NCI-H748 (cell line): ENCODE measurements at regions not wholly inside any gene's neighbourhood (a gene's known extent, or its start where the extent isn't known, plus 50 kb on each side); places are given as distances from the start of the nearest gene placed in this dataset.

ENCODE experiments used
- DNase-seq: peaks from one replicate; lab custom pipeline; 2025; ENCODE audit not compliant: unreplicated experiment; lab: John Stamatoyannopoulos, UW

DNA sequence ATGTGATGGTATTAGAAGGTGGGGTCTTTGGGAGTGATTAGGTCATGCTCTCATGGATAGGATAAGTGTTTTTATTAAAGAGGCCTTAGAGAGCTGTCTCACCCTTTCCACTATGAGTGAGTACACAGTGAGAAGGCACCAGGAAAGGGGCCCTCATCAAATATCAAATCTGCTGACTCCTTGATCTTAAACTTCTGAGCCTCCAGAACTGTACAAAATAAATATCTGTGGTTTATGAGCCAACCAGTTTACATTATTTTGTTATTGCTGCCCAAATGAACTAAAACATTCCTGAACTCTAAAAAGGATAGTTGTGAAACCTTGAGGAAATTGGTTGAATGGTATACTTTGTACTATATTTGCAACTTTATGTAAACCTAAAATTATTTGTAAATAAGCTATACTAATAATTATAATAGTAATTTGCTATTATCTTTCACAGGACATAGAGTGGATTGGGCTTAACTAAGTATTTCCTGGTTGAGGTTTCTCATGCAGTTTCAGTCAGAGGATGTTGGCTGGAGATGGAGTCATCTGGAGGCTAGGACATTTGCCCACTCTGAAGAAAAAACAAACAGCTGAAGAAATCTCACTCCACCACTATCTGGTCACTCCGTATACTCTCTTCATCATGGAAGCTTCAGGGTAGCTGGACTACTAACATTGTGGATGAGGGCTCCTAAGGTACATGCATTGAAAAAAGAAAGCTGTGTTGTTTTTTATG lies 1068.6 kb upstream of the CADM2 start:
- DNase-seq = no peak

DNA sequence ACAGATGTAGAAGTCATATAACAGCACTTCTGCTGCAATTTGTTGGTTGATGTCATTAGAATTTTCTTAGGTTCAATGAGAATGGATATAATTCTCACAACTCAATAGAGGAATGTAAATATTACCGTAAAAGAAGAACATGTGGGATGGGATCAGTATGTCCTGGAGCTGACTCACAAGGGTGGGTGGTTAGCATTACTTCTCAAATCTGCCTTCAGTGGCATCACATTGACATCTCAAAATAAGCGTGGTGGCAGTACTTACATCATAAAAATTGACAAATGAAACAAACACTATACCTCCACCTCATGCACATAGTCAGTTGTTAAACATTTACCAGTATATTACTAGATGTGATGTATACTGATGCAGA lies 1068.0 kb upstream of the CADM2 start:
- no peak for DNase-seq

DNA sequence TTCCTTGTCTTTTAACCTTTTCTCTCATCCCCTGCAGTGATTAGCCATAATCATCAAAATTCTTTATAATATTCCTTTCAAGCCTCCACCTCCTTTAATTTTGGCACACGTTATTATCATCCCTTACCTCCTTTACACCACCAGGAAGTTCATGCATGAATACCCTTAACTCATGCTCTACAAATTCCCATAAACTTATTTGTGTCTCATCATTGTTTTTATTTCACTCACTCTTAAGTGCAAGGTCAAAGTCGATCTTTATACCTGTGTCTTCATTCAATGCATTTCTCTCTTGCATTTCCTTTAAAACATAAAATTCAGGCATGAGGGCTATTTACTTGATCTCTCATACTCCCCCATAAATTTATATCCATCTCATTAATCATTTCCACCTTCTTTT lies 1064.6 kb upstream of the CADM2 start:
- no peak for DNase-seq

DNA sequence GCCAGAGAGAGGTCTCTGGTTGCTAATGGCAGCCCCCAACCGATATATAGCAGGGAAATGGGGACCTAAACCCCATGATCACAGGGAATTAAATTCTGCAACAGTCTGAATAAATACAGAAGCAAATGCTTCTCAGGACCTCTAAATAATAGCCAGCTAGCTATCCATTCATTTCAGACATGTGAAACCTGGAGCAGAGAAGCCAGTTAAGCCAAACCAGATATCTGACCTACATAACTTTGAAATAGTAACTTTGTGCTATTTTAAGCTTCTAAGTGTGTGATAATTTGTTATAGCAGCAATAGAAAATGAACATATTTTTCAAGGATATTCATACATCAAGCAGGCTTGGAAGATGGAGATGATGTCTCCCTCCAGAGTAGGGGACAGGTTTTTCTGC lies 1062.9 kb upstream of the CADM2 start:
- DNase-seq = no peak

DNA sequence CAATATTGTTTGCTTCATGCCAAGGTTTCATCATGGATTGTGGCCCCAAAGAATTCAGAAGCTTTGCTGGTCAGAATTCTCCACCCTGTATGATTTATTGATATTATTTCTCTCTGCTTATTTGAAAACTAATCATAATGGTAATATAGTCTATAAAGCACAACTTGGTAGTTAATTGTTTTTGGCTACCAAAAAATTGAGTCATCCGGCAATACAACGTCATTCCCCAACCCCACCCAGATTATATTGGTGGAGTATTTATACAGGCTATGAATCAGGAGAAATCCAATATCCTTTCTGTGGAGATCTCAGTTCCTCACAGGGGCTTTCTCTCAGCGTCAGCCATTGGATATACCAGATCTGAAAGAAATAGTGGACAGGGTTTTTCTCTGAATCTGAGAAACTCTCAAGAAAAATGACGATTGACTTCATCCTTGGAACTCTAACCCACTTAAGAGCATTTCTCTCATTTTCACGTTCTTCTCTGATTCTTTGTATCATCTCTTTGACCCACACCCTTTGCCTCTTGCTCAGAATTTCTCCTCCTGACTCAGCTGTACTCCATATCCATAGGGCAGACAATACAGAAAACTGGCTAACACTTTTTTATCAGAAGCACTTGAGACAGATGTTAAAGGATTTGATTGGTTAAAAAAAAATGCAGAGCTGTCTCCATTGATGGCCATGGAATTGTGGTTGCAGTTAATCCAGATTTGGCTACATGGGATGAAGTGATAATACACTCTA lies 1055.8 kb upstream of the CADM2 start:
- DNase-seq = no peak

DNA sequence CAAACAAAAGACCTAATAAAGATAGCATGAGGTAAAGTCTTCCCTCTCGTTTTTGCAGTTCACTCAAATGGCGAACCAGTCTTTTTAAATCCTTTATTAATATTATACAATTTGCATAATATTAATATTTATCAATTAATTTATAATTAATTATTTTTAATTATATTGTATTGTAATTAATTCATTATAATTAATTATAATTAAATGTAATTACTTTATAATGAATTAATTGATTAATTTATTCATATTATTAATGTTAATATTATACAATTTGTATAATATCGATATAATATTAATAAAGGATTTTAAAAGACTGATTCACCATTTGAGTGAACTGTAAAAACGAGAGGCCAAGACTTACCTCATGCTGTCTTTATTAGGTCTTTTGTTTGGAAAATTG lies 1045.4 kb upstream of the CADM2 start:
- no peak for DNase-seq

DNA sequence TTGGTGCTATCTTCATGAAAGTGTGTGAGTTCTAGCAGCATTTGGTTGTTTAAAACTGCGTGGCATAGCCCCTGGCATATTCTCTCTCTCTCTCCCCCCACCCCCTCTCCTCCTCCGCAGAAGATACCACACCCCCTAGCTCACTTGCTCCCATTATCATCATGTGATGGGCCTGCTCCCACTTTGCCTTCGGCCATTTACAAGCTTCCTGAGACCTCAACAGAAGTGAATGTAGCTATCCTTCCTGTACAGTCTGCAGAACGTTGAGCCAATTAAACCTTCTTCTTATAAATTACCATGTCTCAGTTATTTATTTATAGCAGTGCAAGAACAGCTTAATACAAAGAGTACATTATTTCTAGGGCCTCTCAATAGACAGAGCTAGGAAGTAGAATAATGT lies 1032.5 kb upstream of the CADM2 start:
- DNase-seq = no peak

DNA sequence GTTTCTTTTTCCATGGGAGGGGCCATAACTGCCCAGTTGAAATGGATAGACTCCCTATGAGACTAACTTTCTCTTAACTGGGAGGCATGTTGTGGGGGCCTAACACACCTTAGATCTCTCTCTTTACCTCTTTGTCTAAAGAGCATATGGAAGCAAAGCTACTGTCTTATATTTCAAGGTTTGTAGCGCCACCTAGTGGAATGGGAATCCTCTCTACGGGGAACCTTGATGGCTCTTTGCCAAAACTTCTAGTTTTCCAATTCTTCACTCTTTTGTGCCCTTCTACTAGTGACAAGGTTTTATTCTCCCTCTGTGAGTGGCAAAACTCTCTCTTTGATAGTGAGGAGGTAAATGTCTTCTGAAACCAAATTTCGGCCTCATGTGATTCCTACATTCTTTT lies 1030.4 kb upstream of the CADM2 start:
- DNase-seq = no peak

DNA sequence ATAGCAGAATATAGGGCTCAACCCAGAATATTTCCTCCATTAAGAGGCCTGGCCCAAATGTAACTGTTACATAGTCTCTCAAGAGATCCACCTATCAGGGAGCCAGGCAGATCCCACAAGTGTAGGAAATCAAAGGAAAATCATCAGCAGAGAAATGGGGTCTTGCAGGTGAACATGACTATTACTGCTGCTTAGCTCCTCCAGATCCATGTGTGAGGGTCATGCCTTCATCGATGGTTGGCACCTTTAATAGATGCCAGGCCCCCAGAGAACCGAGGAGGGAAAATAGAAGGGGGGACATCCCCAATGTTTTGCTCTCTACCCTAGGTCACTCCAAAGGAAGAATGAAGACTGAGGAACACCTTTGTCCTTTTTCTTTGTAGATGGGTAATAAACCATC lies 1029.9 kb upstream of the CADM2 start:
- DNase-seq = peak; percentile 6

DNA sequence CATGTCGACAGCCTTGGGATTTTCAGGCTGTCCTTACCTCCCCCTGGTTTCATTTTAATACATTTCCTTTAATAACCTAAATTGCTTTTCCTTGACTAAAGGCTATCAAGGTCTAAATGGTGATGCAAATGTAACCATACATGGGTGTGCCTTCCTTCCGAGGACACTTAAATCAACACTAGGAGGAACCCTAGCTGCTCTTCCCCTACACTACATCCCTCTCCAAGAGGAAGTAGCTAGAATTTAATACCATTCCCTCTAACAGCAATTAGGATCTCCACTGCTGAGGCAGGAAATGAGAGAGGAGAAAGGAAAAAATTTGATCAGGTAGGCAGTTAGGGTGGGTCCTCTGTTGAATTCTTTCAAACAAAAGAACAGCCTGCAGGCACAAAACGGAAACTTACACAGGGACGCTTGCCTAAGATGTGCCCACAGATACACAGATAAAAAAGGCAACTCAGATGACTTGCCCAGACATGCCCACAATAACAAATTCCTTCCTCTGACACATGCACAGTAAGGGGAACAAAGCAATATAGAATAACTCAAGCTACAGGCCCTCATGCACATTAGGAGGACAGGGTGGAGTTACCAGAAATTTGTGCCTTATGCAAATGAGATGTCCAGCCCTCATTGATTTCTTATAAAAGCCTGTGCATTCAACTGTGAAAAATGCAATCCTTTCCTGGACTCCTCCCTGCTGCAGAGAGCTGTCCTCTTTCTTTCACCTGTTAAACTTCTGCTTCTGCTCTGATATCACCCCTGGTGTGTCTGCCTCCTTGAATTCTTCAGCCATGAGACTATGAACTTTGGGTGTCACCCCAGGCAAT lies 1024.4 kb upstream of the CADM2 start:
- peak; percentile 82 for DNase-seq

DNA sequence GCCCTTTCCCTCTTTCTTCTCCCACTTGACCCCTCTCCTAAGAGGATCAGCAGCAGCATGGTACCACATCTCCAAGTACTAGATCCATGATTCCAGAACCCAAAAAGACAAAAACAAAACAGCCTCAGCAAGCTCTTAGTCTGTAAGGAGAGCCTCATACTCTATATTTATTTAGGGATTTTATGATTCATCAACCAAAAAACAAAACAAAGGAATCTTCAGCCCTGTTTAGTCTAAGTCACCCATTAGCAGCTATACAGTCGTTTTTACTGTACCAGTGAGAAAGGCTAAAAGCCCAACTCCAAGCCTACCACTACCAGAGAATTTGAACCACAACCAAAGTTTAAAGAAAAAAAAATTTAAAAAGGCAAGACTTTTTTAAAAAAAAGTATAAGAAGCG lies 1020.3 kb upstream of the CADM2 start:
- DNase-seq = no peak

DNA sequence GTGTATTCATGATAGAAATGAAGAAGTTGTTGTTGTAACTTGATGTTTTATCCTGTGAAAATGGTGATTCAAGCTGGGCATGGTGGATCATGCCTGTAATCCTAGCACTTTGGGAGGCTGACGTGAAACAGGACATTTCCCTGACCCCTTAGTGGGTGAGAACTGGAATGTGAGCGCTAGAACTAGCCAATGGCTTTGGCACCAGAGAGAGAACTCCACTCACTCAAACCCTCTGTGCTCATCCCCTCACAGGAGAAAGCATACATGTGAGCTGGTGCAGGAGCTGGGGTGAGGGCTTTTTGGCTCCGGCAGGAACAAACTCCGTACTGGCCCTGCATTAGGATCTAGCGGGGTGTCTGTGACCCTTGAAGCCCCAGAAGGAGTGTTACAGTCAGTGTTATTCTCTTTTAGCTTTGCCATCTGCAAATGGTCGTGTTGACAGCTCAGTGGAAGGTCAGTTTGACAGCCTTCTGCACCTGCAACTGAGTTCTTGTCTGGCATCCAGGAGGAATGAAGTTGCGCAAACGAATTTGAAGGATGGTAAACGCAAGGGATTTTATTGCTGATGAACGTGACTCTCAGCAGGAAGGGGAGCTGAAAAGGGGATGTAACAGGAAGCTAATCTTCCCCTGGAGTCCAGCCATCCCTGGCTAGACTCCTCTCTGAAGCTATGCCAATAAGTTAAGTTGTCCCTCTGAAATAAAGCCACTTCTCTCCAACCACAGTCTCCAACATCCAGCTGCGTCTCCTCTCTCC lies 1016.6 kb upstream of the CADM2 start:
- DNase-seq = no peak

DNA sequence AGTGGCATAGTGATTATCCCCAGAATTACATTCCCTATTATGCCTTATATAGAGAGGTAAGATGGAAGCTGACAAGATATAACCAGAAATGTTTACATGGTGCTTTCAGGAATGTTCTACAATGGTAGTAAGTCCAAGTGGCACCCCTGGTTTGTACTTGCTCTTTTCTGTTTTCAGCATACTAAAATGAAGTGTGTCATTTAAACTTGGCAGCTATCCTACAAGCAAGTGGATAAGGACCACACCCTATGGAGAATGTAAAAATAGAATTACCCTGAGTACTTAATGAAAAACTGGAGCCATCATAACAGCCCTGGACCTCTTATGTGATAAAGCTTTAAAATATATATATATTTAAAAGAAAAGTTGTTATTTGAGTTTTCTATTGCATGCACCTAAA lies 1012.7 kb upstream of the CADM2 start:
- DNase-seq = peak; percentile 65

DNA sequence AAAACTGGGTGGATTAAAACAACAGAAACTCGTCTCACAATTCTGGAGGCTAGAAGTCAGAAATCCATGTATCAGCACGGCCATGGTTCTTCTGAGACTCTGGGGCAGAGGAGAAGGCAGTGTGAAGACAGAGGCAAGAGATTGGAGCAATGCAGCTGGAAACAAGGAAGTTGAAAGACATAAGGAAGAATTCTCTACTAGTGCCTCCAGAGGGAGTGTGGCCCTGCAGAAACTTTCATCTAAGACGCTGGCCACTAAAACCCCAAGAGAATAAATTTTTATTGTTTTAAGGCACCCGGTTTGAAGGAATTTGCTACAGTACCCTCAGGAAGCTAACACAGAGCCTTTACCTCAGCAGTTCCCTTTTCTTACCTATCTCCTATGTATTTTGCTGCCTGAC lies 1012.2 kb upstream of the CADM2 start:
- DNase-seq = no peak

DNA sequence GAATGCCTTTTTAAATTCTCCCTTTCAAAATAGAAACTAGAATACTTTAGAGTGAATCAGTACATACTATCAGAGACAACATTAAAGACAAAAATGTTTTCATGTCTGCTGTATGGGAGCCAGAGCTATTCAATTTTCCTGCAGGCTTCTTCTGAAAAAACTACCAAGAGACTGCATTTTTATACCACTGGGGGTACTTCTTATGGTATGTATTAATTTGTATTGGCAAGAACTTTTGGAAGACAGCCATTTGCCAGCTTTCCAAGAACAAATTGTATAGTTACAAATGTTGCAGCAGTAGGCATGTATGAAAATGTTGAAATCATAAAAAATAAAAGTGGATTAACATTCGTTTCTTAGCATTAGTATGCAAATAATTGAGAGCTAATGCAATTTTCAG lies 1010.0 kb upstream of the CADM2 start:
- no peak for DNase-seq

DNA sequence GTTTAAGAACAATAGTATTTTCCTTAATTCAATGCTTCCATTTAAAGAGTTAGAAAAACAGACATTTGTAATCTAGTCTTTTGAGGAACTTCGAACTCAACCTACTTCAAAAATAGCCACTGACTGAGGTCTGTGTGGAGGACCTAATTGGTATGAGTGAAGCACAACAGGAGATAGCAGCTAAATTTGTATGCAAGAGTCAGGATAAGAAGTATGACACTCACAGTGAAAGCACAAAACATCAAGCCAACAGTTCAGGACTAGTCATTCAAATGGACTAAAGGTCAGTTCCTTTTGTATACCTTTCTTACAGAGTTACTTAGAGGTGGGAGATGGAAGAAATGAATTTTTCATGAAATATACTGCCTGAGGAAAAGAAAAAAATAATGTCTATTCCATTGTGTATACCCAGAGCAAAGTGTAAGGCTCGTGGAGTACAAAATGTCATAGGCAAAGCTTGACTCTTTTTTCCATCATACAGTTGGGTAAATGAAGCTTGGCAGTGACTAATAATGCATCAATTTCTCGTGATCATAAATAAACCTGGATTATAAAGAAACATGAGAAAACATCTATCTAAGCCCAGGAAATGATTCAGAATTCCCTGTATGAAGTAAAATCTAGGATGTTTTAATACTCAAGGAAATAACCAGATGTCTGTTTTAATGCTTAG lies 1005.2 kb upstream of the CADM2 start:
- DNase-seq = no peak

DNA sequence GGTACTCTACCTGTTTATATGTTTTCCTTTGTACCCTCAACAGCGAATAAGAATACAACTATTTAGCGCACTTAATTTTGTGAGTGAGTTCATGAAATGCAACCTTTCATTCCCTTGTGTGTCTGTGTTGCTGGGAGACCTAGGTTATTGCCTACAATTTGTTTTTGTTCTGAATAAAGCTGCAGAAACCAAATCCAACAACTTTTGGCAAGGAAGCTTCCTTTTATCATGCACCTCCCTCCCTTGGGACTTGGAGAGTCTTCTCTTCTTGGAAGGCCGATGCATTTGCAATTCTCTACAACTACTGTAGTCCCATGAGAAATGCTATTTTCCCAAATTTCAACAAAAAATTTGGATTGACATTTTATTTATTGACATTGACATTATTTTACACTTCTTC lies 1002.4 kb upstream of the CADM2 start:
- no peak for DNase-seq

DNA sequence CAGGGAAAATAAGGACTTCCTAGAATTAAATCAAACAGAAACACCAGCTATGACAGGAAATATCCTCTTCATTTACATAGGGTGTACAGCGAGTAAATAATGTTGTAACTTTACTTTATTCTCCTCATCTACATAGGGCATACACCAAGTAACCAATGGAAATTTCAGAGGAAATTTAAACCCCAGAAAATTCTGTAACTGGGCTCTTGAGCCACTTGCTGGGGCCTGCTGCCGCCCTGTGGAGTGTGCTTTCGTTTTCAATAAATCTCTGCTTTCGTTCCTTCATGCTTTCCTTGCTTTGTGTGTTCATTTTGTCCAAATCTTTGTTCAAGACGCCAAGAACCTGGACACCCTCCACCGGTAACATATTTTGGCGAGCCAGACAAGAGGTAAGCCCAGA lies 990.4 kb upstream of the CADM2 start:
- no peak for DNase-seq

DNA sequence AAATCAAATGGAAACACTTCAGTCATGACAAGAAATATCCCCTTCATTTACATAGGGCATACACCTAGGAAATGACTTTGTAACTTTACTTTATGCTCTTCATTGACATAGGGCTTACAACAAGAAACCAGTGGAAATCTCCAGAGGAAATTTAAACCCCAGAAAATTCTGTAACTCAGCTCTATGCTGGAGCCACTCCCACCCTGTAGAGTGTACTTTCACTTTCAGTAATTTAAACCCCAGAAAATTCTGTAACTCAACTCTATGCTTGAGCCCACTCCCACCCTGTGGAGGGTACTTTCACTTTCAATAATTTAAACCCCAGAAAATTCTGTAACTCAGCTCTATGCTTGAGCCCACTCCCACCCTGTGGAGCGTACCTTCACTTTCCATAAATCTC lies 987.1 kb upstream of the CADM2 start:
- DNase-seq = no peak

DNA sequence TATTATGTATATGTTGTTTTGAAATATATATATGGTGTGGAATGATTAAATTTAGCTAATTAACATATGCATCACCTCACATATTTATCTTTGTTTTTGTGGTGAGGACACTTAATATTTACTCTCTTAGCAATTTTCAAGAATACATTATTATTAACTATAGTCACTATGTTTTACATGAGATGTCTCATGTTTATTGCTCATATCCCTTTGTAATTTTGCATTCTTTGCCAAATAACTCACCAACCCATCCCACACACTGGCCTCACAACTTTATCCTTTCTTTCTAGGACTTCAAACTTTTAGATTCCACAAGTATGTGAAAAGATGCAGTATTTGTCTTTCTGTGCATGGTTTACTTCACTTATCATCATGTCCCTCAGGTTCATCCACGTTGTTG lies 950.2 kb upstream of the CADM2 start:
- no peak for DNase-seq

DNA sequence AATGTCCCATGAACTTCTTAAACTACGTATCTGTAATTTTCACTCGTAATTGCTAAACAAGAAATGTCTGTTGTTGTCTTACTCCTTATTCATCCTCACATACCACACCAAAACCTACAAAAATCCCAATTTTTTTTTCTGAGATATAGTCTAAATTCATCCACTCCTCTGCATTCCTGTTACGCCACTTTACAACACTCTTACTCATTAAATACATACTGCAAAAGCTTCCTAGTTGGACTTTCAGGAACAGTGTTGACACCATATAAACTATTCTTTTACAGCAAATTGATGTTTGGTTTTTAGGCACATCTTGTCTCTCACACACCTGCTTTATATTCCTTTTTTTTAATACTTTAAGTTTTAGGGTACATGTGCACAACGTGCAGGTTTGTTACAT lies 934.9 kb upstream of the CADM2 start:
- DNase-seq = no peak
